ENCODE measurements at regions not wholly inside any gene's neighbourhood (a gene's known extent, or its start where the extent isn't known, plus 50 kb on each side); places are given as distances from the start of the nearest gene placed in this dataset.

GRCh38 chr3:30155755-30156154 is 450.6 kb upstream of the TGFBR2 start:
- Histone ChIP-seq H3K9me3 (ENCODE audit: control insufficient read depth, insufficient read depth, low read length) (peaks cover 2% of the 10 kb centered on the region; the same call in 1 of the 2 replicates), H3K27ac (ENCODE audit: low read depth, low read length) (no peak overlapping the region), H3K4me3 (ENCODE audit: low read depth, low read length) (no peak overlapping the region), H3K27me3 (ENCODE audit: control insufficient read depth, insufficient read depth, low read length) (no peaks in the 10 kb centered on the region)
- TF ChIP-seq CTCF (IDR thresholded peaks at IDR 0.05; ENCODE audit: low read depth, low read length), result no peak
- ChIA-PET POLR2A (no interaction called here), CTCF (no interaction called here)
- no peak for DNase-seq (ENCODE audit: low read depth, low spot score)

- H3K9me3 ChIP-seq (ENCODE audit: control insufficient read depth, insufficient read depth, low read length), result peaks cover 2% of the 10 kb centered on the region; the same call in 1 of the 2 replicates
- no peak overlapping the region for H3K4me3 ChIP-seq (ENCODE audit: low read depth, low read length)
- CTCF ChIA-PET, result no interaction called here
- POLR2A ChIA-PET, result no interaction called here
- no peak overlapping the region for H3K27ac ChIP-seq (ENCODE audit: low read depth, low read length)
- H3K27me3 ChIP-seq (ENCODE audit: control insufficient read depth, insufficient read depth, low read length), result no peaks in the 10 kb centered on the region
- TF ChIP-seq CTCF (IDR thresholded peaks at IDR 0.05; ENCODE audit: low read depth, low read length), result no peak
- DNase-seq (ENCODE audit: low read depth, low spot score), result no peak
Measured at GRCh38 chr3:30156586-30157498, 449.6 kb upstream of the TGFBR2 start.

- H3K4me3 ChIP-seq (ENCODE audit: low read depth, low read length), result no peak overlapping the region
- no peak for TF ChIP-seq CTCF (IDR thresholded peaks at IDR 0.05; ENCODE audit: low read depth, low read length)
- ChIA-PET POLR2A (no interaction called here), CTCF (no interaction called here)
- no peaks in the 10 kb centered on the region for H3K27me3 ChIP-seq (ENCODE audit: control insufficient read depth, insufficient read depth, low read length)
- H3K9me3 ChIP-seq (ENCODE audit: control insufficient read depth, insufficient read depth, low read length), result peaks cover 2% of the 10 kb centered on the region; the same call in 1 of the 2 replicates
- peak; percentile 10 for DNase-seq (ENCODE audit: low read depth, low spot score)
- H3K27ac ChIP-seq (ENCODE audit: low read depth, low read length), result no peak overlapping the region
Measured at GRCh38 chr3:30161375-30161774, 445.0 kb upstream of the TGFBR2 start.

GRCh38 chr3:30162579-30162978 is 443.8 kb upstream of the TGFBR2 start:
- no peak for TF ChIP-seq CTCF (IDR thresholded peaks at IDR 0.05; ENCODE audit: low read depth, low read length)
- Histone ChIP-seq H3K9me3 (ENCODE audit: control insufficient read depth, insufficient read depth, low read length) (peaks cover 2% of the 10 kb centered on the region; the same call in 1 of the 2 replicates), H3K27ac (ENCODE audit: low read depth, low read length) (no peak overlapping the region), H3K27me3 (ENCODE audit: control insufficient read depth, insufficient read depth, low read length) (no peaks in the 10 kb centered on the region), H3K4me3 (ENCODE audit: low read depth, low read length) (no peak overlapping the region)
- peak; percentile 54 for DNase-seq (ENCODE audit: low read depth, low spot score)
- POLR2A ChIA-PET, result no interaction called here
- CTCF ChIA-PET, result interaction anchor here (0.5 to 2.5 kb wide), 2 partner anchors 36 to 531 kb away, joined by 10 to 12 read pairs; no protein-coding TSS in a partner anchor

GRCh38 chr3:30166535-30166934 is 439.9 kb upstream of the TGFBR2 start:
- Histone ChIP-seq H3K27ac (ENCODE audit: low read depth, low read length) (no peak overlapping the region), H3K4me3 (ENCODE audit: low read depth, low read length) (no peak overlapping the region), H3K27me3 (ENCODE audit: control insufficient read depth, insufficient read depth, low read length) (no peaks in the 10 kb centered on the region), H3K9me3 (ENCODE audit: control insufficient read depth, insufficient read depth, low read length) (no peaks in the 10 kb centered on the region)
- TF ChIP-seq CTCF (IDR thresholded peaks at IDR 0.05; ENCODE audit: low read depth, low read length), result no peak
- ChIA-PET POLR2A (no interaction called here), CTCF (interaction anchor here (1.6 kb wide), 1 partner anchor 33 kb away, joined by 5 read pairs; no protein-coding TSS in a partner anchor)
- DNase-seq (ENCODE audit: low read depth, low spot score), result no peak

All from AG04450 (cell line).